Mesendoderm (in vitro differentiated cells): ENCODE measurements at regions not wholly inside any gene's neighbourhood (a gene's known extent, or its start where the extent isn't known, plus 50 kb on each side); places are given as distances from the start of the nearest gene placed in this dataset.

ENCODE experiments used
- DNase-seq: peaks from one replicate; pipeline ENCODE4 v3.0.0; 2013
- H2AK5ac ChIP-seq: 2 replicates; pipeline ENCODE4 v1.6.1; 2013; ENCODE audit warnings: low read length, inconsistent platforms
- H2BK120ac ChIP-seq: 2 replicates; pipeline ENCODE4 v1.6.1; 2013; ENCODE audit warnings: low read depth, mild to moderate bottlenecking, low read length, moderate library complexity, mixed read lengths
- H2BK15ac ChIP-seq: replicated peaks from 2 replicates; pipeline ENCODE4 v1.6.1; 2013; ENCODE audit warnings: low read depth, mild to moderate bottlenecking, moderate library complexity
- H2BK5ac ChIP-seq: 2 replicates; pipeline ENCODE4 v1.6.1; 2013; ENCODE audit warnings: low read length, inconsistent platforms
- H3K18ac ChIP-seq: 2 replicates; pipeline ENCODE4 v1.6.1; 2013; ENCODE audit warnings: mild to moderate bottlenecking, low read length, mixed read lengths
- H3K23ac ChIP-seq: one replicate; pipeline ENCODE4 v1.6.1; 2013; ENCODE audit warnings: low read length
- H3K27ac ChIP-seq: 2 replicates; pipeline ENCODE4 v1.5.1; 2013; ENCODE audit warnings: low read depth, mild to moderate bottlenecking, inconsistent platforms, low read length, moderate library complexity
- H3K27me3 ChIP-seq: 2 replicates; pipeline ENCODE4 v1.6.1; 2013; ENCODE audit warnings: low read length, control low read depth, mild to moderate bottlenecking, inconsistent platforms; ENCODE audit not compliant: insufficient read depth, poor library complexity
- H3K36me3 ChIP-seq: 2 replicates; pipeline ENCODE4 v1.6.1; 2013; ENCODE audit warnings: low read length, inconsistent platforms; ENCODE audit not compliant: control insufficient read depth, insufficient read depth
- H3K4ac ChIP-seq: one replicate; pipeline ENCODE4 v1.6.1; 2013; ENCODE audit warnings: low read depth, mild to moderate bottlenecking, low read length, moderate library complexity
- H3K4me1 ChIP-seq: 2 replicates; pipeline ENCODE4 v1.6.1; 2013; ENCODE audit warnings: low read depth, low read length, inconsistent platforms; ENCODE audit not compliant: control insufficient read depth
- H3K4me2 ChIP-seq: 2 replicates; pipeline ENCODE4 v1.6.1; 2013; ENCODE audit warnings: low read length
- H3K4me3 ChIP-seq: 2 replicates; pipeline ENCODE4 v1.5.1; 2013; ENCODE audit warnings: mild to moderate bottlenecking, low read length
- H3K56ac ChIP-seq: one replicate; pipeline ENCODE4 v1.6.1; 2013; ENCODE audit warnings: low read length
- H3K79me1 ChIP-seq: 2 replicates; pipeline ENCODE4 v1.6.1; 2013; ENCODE audit warnings: low read length, inconsistent platforms
- H3K79me2 ChIP-seq: 2 replicates; pipeline ENCODE4 v1.6.1; 2013; ENCODE audit warnings: mild to moderate bottlenecking, low read length; ENCODE audit not compliant: control insufficient read depth, insufficient read depth
- H3K9ac ChIP-seq: 2 replicates; pipeline ENCODE4 v1.6.1; 2013; ENCODE audit warnings: low read length, inconsistent platforms
- H4K5ac ChIP-seq: one replicate; pipeline ENCODE4 v1.6.1; 2013; ENCODE audit warnings: low read length
- H4K8ac ChIP-seq: one replicate; pipeline ENCODE4 v1.6.1; 2013; ENCODE audit warnings: low read depth, mild to moderate bottlenecking, control low read depth, low read length, moderate library complexity
- WGBS: extraction: QIAGEN DNeasy Blood & Tissue Kit; methylation state at CpG from one replicate; pipeline ENCODE4 v1.1.7; 2013; ENCODE audit warnings: low lambda C conversion rate, missing lambda C conversion rate; ENCODE audit not compliant: insufficient coverage; ENCODE audit errors: extremely low coverage; 5-methylcytosine and 5-hydroxymethylcytosine counted together

GRCh38 chr22:48226026-48227013 is 1463.9 kb downstream of the TBC1D22A start:
- no peak overlapping the region for H3K4ac ChIP-seq
- no peak overlapping the region for H3K27ac ChIP-seq
- no peaks in the 10 kb centered on the region for H3K79me2 ChIP-seq
- no peaks in the 10 kb centered on the region for H3K27me3 ChIP-seq
- DNase-seq = no peak
- no peaks in the 10 kb centered on the region for H3K79me1 ChIP-seq
- no peaks in the 10 kb centered on the region for H3K36me3 ChIP-seq
- H3K4me1 ChIP-seq = no peaks in the 10 kb centered on the region
- H3K9ac ChIP-seq = no peak overlapping the region
- no peak overlapping the region for H2BK5ac ChIP-seq
- no peak overlapping the region for H3K4me2 ChIP-seq
- H2AK5ac ChIP-seq = no peak overlapping the region
- no peak overlapping the region for H3K4me3 ChIP-seq
- H4K8ac ChIP-seq = no peak overlapping the region
- no CpG with 5 or more reads among the region's 23 CpGs for WGBS
- H3K23ac ChIP-seq = no peak overlapping the region
- H4K5ac ChIP-seq = no peak overlapping the region
- H2BK15ac ChIP-seq = no peak overlapping the region
- no peak overlapping the region for H3K56ac ChIP-seq
- no peak overlapping the region for H3K18ac ChIP-seq
- H2BK120ac ChIP-seq = no peak overlapping the region

GRCh38 chr22:48224332-48224731 is 1461.9 kb downstream of the TBC1D22A start:
- H3K4ac ChIP-seq = no peak overlapping the region
- H2BK15ac ChIP-seq = no peak overlapping the region
- no peak overlapping the region for H3K4me3 ChIP-seq
- H3K9ac ChIP-seq = no peak overlapping the region
- H3K18ac ChIP-seq = no peak overlapping the region
- H3K56ac ChIP-seq = no peak overlapping the region
- no peak for DNase-seq
- no peaks in the 10 kb centered on the region for H3K36me3 ChIP-seq
- H2BK5ac ChIP-seq = no peak overlapping the region
- H3K27me3 ChIP-seq = no peaks in the 10 kb centered on the region
- no peaks in the 10 kb centered on the region for H3K79me2 ChIP-seq
- H3K79me1 ChIP-seq = no peaks in the 10 kb centered on the region
- H2AK5ac ChIP-seq = no peak overlapping the region
- H4K8ac ChIP-seq = no peak overlapping the region
- no peak overlapping the region for H3K4me2 ChIP-seq
- H3K27ac ChIP-seq = no peak overlapping the region
- no peak overlapping the region for H3K23ac ChIP-seq
- no peak overlapping the region for H4K5ac ChIP-seq
- no peak overlapping the region for H2BK120ac ChIP-seq
- H3K4me1 ChIP-seq = no peaks in the 10 kb centered on the region
- WGBS = no CpG with 5 or more reads among the region's 5 CpGs

- Histone ChIP-seq H3K4me2 (no peak overlapping the region), H3K4me3 (no peak overlapping the region), H3K36me3 (no peaks in the 10 kb centered on the region), H3K9ac (no peak overlapping the region), H3K56ac (no peak overlapping the region), H3K18ac (no peak overlapping the region), H3K4me1 (no peaks in the 10 kb centered on the region), H4K8ac (no peak overlapping the region), H2BK15ac (no peak overlapping the region), H3K79me2 (no peaks in the 10 kb centered on the region), H2AK5ac (no peak overlapping the region), H3K79me1 (no peaks in the 10 kb centered on the region), H2BK120ac (no peak overlapping the region), H3K27ac (no peak overlapping the region), H4K5ac (no peak overlapping the region), H3K27me3 (no peaks in the 10 kb centered on the region), H3K23ac (no peak overlapping the region), H3K4ac (no peak overlapping the region), H2BK5ac (no peak overlapping the region)
- no CpG with 5 or more reads among the region's 7 CpGs for WGBS
- no peak for DNase-seq
Measured at GRCh38 chr22:48223488-48224190, 1461.2 kb downstream of the TBC1D22A start.

- H3K23ac ChIP-seq = no peak overlapping the region
Measured at GRCh38 chr22:48222742-48223487, 1460.5 kb downstream of the TBC1D22A start.

GRCh38 chr22:48218889-48219420 is 1456.5 kb downstream of the TBC1D22A start:
- Histone ChIP-seq H3K4me2 (no peak overlapping the region), H2BK15ac (no peak overlapping the region), H3K56ac (no peak overlapping the region), H3K4me3 (no peak overlapping the region), H3K27ac (no peak overlapping the region), H3K4ac (no peak overlapping the region), H3K4me1 (no peaks in the 10 kb centered on the region), H3K36me3 (no peaks in the 10 kb centered on the region), H4K8ac (no peak overlapping the region), H3K79me1 (no peaks in the 10 kb centered on the region), H3K79me2 (no peaks in the 10 kb centered on the region), H3K18ac (no peak overlapping the region), H3K23ac (no peak overlapping the region), H3K27me3 (no peaks in the 10 kb centered on the region), H2BK120ac (no peak overlapping the region), H2AK5ac (no peak overlapping the region), H4K5ac (no peak overlapping the region), H3K9ac (no peak overlapping the region), H2BK5ac (no peak overlapping the region)
- DNase-seq = peak; percentile 50
- WGBS = no CpG with 5 or more reads among the region's 7 CpGs

More at GRCh38 chr22:48222742-48223487, 1460.5 kb downstream of the TBC1D22A start:
- Histone ChIP-seq H2AK5ac (no peak overlapping the region), H3K27me3 (no peaks in the 10 kb centered on the region), H3K4ac (no peak overlapping the region), H4K5ac (no peak overlapping the region), H2BK120ac (no peak overlapping the region), H2BK5ac (no peak overlapping the region), H2BK15ac (no peak overlapping the region), H3K36me3 (no peaks in the 10 kb centered on the region), H3K9ac (no peak overlapping the region), H3K4me2 (no peak overlapping the region), H3K56ac (no peak overlapping the region), H3K27ac (no peak overlapping the region), H3K79me1 (no peaks in the 10 kb centered on the region), H3K79me2 (no peaks in the 10 kb centered on the region), H3K18ac (no peak overlapping the region), H4K8ac (no peak overlapping the region), H3K4me3 (no peak overlapping the region), H3K4me1 (no peaks in the 10 kb centered on the region)
- WGBS = no CpG with 5 or more reads among the region's 13 CpGs
- no peak for DNase-seq
